ENCODE measurements at regions not wholly inside any gene's neighbourhood (a gene's known extent, or its start where the extent isn't known, plus 50 kb on each side); places are given as distances from the start of the nearest gene placed in this dataset.

- TF ChIP-seq CTCF (IDR thresholded peaks at IDR 0.05; ENCODE audit: low read depth, low read length), result no peak
- no peak for TF ChIP-seq EZH2phosphoT487 (IDR thresholded peaks at IDR 0.05; ENCODE audit: low read depth)
These were observed 236.4 kb upstream of the EPHA4 start for GRCh38 chr2:221808488-221808887.
